T1000 (cell line): ENCODE measurements at regions not wholly inside any gene's neighbourhood (a gene's known extent, or its start where the extent isn't known, plus 50 kb on each side); places are given as distances from the start of the nearest gene placed in this dataset.

Source experiments
- DNase-seq: peaks from one replicate; lab custom pipeline; 2025; ENCODE audit warnings: mixed read lengths; lab: John Stamatoyannopoulos, UW

GRCh38 chr13:50685956-50686355 lies 157.5 kb downstream of the DLEU7 start:
- DNase-seq: no peak

- DNase-seq: no peak
Measured at GRCh38 chr13:50686551-50686950, 156.9 kb downstream of the DLEU7 start.

DNA sequence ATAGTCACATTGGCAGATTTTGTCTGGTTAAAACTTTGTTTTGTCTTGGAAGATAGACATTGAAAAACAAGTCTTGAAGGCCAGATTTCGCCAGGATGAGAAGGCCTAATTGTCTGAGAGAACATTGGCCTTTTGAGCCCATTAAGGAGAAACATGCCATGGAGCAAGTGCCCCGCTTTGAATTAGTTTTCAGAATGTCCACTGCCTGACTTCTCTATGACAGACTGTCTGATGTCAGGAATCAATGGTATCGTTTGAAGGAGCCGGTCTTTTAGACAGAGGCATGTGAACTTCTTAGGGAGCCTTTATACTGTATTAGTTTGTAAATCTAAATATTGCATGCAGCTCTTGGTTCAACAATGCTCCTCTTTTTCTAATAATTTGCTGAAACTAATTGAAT lies 155.9 kb downstream of the DLEU7 start:
- DNase-seq: no peak

GRCh38 chr13:50690006-50690405 lies 153.5 kb downstream of the DLEU7 start:
- DNase-seq: no peak

- no peak for DNase-seq
Measured at GRCh38 chr13:50691176-50691680, 152.3 kb downstream of the DLEU7 start.

DNA sequence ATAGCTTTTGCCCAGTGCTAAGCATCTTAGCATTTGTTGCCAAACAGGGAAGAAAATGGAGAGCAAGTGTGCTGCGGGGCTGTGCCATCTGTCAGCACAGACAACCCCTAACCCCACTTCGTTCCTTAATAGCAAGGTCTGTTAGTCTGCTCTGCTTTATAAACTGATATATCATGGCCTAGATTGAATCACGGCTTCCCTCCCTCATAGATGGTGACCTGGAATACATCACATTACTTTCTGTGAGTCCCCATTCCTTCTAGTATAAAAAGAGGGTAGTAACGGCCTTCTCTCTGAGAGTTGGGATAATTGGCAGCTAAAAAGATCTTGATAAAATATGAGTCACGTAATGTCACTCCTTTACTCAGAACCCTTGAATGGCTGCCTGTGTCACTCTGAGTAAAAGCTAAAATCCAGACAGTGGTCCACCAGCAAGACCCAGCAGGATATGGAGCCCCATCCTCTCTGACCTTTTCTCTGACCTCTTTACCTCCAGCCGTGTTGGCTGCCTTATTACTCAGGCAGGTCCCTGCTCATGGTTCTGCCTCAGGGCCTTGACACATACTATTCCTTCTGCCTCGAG lies 151.7 kb downstream of the DLEU7 start:
- DNase-seq: no peak

- no peak for DNase-seq
Measured at GRCh38 chr13:50692396-50692915, 151.0 kb downstream of the DLEU7 start.

GRCh38 chr13:50693727-50694126 lies 149.8 kb downstream of the DLEU7 start:
- no peak for DNase-seq

DNA sequence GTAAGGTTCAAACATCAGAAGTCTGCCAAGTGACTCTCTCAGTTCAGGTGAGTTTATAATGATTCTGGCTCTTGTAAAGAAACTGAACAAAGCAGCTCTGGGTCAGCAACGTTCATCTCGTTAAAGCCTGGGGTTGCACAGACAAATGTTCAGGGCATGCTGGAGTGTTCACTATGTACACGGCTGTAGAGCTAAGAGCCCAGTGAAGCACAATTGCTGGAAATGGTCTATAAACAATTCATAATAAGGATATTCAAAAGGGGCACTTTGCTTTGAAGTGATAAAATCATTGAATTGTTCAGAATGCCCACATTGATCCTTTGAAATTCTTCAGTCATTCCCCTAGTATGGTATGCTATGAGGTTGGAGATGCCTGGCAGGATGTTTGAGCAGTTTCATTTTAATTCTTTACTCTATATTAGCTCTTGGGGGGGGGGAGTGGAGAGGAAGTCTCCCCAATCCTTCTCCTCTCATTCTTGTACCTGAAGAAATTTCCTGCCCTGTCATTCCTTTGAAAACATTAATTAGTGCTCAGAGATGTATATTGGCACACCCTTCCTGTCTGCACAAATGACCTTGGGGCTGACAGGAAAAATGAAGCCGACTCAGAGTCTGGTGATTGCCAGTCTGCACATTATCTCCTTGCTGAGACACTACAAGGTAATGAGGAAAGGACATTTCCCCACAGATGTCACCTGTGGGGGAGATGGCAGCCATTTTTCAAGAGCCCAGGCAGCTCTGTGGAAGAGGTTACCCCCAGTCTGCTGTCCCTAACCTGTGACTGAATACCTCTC lies 145.5 kb downstream of the DLEU7 start:
- no peak for DNase-seq

- DNase-seq: no peak
Measured at GRCh38 chr13:50699874-50700663, 143.4 kb downstream of the DLEU7 start.

- no peak for DNase-seq
Measured at GRCh38 chr13:50700664-50701305, 142.7 kb downstream of the DLEU7 start.

DNA sequence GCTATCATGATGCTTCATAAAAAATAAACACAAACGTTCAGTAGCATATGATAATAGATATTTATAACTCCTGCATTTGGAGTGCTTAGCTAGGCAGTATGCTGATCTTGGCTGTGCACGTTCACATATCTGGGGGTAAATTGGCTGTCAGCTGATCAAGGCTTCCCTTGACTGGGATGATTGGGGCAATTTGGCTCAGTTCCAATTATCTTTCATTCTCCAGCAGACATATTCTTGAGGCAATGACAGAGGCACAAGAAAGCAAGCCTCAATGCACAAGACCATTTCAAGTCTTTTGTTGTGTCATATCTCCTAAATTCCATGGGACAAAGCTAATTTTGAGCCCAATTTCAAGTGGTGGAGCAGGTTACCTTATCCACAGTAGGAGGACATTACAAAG lies 142.0 kb downstream of the DLEU7 start:
- DNase-seq: no peak

- DNase-seq: no peak
Measured at GRCh38 chr13:50706505-50706904, 137.0 kb downstream of the DLEU7 start.

- no peak for DNase-seq
Measured at GRCh38 chr13:50707628-50708027, 135.9 kb downstream of the DLEU7 start.

DNA sequence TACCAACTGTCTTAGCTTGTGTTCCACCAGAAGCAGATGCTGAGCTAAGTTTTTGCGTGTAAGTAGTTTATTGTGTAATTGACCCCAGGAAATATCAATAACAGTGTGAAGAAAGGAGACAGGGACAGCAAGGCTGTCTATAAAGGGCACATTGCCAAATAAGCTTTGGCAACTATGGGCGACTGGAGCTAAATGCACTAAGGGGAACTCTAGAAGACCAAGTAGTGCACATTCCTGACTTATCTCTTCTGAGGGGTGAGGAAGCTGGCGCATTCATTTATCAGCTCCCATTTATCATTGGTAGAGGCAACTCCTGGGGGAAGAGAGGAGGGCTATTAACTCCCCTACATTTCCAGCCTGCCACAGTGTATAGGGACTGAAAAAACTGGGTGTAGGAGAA lies 135.0 kb downstream of the DLEU7 start:
- DNase-seq: no peak

- DNase-seq: no peak
Measured at GRCh38 chr13:50709058-50709457, 134.4 kb downstream of the DLEU7 start.

GRCh38 chr13:50711131-50711815 lies 132.2 kb downstream of the DLEU7 start:
- no peak for DNase-seq

DNA sequence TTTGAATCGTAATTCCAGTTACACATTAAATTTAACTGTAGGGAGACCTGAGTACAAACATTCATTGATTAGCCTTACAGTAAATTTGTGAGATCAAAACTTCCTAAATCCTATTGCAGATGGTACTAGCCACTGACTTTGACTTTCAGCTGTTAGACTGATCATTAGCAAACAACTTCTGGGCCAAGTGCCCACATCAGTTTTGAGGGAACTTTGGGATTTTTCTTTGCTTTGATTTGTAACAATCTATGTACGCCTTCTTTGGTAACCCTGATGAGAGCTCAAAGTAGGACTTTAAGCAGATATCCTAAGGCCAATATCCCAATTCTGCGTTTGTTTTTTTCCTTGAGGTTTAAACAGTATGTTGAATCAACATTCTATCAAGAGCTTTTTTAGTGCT lies 131.5 kb downstream of the DLEU7 start:
- DNase-seq: no peak

DNA sequence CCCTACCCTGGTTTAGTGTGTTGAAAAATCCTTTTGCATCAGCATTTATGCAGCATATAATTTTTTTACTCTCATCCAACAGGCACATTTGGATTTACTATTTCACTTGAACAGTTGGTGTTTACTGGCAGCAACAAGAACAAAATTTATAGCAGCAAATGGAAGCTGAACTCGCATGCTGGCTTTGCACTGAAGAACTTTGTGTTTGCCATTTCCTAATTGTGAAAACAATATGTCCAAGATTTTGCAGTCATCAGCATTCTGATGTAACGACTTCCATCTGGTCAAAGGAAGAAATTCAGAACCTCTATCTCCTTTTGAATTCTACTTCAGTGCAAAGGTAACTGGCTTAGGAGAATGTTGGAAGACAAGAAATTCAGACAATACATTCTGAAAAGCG lies 131.0 kb downstream of the DLEU7 start:
- no peak for DNase-seq

GRCh38 chr13:50712881-50713280 lies 130.6 kb downstream of the DLEU7 start:
- no peak for DNase-seq

DNA sequence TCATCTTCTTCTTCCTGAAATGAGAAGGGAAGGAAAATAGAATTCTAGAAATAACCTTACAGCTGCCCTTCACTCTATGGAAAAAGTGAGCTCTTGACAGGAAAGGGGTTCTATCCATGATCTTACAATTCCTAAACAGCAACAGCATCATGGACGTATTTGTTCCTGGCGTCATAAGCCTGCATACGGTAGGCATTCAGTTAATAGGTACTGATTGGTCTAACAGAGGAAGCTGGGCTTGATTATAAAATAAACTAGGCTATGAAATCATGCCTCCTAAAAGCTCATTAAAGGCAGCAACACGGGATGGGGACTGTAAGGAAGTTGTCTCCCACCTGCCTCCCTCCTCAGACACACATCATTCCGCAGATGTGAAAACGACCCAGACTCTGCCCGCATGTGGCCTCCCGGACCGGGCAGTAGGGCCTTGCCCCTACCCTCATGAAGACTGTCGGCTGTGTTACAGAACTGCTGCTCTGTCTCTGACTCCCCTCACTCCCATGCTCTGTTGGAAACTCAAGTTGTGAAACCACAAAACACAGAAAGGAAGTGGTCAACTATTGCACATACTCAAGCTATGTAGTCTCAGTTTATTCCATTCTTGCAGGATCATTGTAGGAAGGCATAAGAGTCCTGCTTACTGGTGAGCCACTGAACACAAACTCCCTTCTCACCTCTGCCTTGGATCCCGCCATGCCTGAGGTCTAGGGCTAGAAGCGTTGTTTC lies 129.8 kb downstream of the DLEU7 start:
- DNase-seq: no peak
